ENCODE measurements at regions not wholly inside any gene's neighbourhood (a gene's known extent, or its start where the extent isn't known, plus 50 kb on each side); places are given as distances from the start of the nearest gene placed in this dataset.

DNA sequence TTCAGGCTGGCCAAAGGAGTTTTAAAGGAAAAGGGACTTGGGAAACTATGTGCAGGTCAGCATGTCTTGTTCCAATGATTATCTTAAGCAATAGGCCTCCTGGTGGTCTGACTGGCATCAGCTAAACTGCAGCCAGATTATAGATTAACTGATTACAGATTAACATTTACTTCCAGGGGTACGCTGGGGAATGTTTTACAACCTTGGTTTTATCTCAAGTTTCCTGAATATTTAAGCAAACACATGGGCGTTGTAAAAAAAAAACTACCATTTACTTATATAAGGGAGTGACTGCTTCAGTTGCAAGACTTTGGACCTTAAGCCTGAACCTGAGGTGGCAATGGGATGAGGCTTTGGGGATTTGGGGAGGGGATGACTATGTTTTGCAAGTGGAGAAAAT, 600.6 kb upstream of the B3GALT2 start:
- no peak for DNase-seq (ENCODE audit: low read depth in 1 of 2, low spot score in 1 of 2)

DNA sequence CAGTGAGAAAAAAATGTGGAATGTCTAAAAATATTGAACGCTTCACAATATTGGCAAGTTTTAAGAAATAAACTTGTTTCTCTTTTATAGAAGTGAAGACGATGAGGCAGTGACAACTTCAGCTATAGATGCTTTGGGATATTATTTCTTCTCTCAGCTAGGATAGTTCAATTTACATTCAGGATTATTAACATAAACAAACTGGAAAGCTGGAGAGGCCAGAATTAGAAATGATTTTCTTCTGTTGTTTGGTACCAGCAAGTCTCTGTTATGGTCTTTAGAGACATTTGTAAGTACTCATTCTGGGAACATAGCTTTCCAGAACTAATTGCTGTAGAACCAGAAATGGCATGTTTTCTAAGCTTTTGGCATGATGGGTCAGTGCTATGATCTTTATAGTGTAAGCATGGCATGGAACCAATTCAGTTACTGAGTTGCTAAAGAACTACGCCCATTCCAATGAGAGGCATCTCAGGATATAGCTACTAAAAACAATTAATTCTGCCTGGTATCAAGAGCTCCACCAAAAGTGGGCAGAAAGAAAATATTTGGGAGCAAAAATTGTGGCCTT, 599.5 kb upstream of the B3GALT2 start:
- DNase-seq (ENCODE audit: low read depth in 1 of 2, low spot score in 1 of 2) = no peak

- no peak for DNase-seq (ENCODE audit: low read depth in 1 of 2, low spot score in 1 of 2)
These were observed 588.3 kb upstream of the B3GALT2 start for GRCh38 chr1:193774536-193775323.

GRCh38 chr1:193771596-193771995, 585.2 kb upstream of the B3GALT2 start:
- DNase-seq (ENCODE audit: low read depth in 1 of 2, low spot score in 1 of 2) = no peak

- DNase-seq (ENCODE audit: low read depth in 1 of 2, low spot score in 1 of 2) = no peak
These were observed 583.2 kb upstream of the B3GALT2 start for GRCh38 chr1:193769651-193770050.

DNA sequence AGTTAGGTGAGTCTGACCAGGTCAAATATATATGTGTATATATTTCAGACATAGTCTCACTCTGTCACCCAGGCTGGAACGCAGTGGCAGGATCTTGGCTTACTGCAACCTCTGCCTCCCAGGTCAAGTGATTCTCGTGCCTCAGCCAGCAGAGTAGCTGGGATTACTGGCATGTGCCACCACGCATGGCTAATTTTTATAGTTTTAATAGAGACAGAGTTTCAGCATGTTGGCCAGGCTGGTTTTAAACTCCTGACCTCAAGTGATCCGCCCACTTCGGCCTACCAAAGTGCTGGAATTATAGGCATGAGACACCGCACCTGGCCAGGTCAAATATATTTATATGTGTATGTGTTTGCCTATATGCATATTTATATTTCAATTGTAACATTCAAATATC, 581.5 kb upstream of the B3GALT2 start:
- no peak for DNase-seq (ENCODE audit: low read depth in 1 of 2, low spot score in 1 of 2)

DNA sequence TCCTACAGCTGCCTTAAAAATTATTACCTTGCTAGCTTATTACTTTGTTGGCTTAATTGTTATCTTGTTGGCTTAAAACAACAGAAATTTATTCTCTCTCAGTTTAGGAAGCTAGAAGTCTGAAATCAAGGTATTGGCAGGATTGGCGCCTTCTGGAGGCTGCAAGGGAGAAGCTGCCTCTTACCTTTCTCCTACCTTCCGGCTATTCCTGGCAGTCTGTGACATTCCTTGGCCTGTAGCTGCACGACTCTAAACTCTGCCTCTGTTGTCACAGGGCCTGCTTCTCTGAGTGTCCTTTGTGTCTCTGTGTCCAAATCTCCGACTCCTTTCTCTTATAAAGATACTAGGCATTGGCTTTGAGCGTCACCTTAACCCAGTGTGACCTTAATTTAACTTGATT, 579.9 kb upstream of the B3GALT2 start:
- no peak for DNase-seq (ENCODE audit: low read depth in 1 of 2, low spot score in 1 of 2)

GRCh38 chr1:193763266-193763665, 576.9 kb upstream of the B3GALT2 start:
- DNase-seq (ENCODE audit: low read depth in 1 of 2, low spot score in 1 of 2) = no peak

DNA sequence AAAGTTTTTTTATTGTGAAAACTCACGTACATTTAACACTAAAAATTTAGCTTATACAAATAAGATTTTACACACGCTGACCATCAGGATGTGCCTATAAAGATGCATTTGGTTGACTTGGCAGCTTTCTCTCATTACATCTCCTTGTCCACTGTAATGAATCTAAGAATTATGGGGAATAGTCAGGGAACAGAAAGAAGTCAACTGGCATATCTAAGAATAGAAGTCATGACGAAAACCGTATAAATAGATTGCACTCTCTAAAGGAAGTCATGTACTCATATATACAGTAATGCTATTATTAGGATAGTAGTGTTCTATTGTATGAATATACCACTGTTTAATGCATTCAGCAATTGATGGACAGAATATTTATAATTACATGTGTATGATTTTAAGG, 575.8 kb upstream of the B3GALT2 start:
- no peak for DNase-seq (ENCODE audit: low read depth in 1 of 2, low spot score in 1 of 2)

GRCh38 chr1:193755441-193755840, 569.0 kb upstream of the B3GALT2 start:
- DNase-seq (ENCODE audit: low read depth in 1 of 2, low spot score in 1 of 2) = no peak

GRCh38 chr1:193754732-193755427, 568.5 kb upstream of the B3GALT2 start:
- DNase-seq (ENCODE audit: low read depth in 1 of 2, low spot score in 1 of 2) = no peak

GRCh38 chr1:193754151-193754550, 567.7 kb upstream of the B3GALT2 start:
- DNase-seq (ENCODE audit: low read depth in 1 of 2, low spot score in 1 of 2) = no peak

DNA sequence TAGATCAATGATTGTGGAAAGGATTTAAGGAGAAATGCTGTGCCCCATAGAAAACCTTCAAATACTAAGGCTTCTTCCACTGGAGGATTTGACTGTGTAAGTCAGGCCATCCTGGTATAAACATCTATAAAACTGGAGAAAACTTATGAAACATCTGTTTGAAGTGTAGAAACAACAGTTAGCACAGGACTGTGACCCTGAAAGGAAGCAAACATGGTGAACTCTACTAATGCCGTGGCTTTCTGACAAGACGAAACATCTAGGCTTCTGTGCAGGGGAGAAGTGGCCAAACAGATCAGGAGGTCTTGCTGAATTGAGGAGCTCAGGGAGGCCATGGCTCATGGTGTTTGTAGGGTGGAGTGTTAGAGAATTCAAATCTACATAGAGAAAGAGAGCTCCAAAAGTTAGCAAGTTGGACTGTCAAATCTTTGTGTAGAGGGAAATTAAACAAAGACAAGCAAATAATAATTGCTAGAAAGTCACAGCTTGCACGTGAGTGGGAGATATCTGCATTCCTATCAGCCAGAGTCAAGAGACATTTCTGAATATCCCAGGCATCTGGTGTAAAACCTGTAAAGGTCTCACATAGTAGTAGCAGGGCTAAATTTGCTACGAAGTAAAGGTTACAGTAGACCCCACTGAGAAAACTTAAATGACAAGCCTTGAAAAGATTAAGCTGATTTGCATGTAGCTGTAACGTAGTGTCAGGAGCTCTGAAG, 566.8 kb upstream of the B3GALT2 start:
- DNase-seq (ENCODE audit: low read depth in 1 of 2, low spot score in 1 of 2) = no peak

DNA sequence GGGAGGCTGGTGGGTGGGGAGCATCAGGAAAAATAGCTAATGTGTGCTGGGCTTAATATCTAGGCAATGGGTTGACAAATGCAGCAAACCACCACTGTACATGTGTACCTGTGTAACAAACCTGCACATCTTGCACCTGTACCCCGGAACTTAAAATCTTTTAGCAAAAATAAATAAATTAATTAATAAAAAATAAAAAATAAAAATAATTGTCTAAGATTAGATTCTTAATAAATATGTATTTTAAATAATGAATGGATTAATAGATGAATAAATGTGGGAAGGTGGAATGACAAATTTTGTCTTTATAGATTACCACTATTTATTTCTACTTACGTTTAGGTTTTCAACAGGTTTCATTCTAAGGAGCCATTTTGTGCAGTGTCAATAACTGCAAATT, 563.5 kb upstream of the B3GALT2 start:
- DNase-seq (ENCODE audit: low read depth in 1 of 2, low spot score in 1 of 2) = no peak

GRCh38 chr1:193747579-193747978, 561.2 kb upstream of the B3GALT2 start:
- DNase-seq (ENCODE audit: low read depth in 1 of 2, low spot score in 1 of 2) = no peak

DNA sequence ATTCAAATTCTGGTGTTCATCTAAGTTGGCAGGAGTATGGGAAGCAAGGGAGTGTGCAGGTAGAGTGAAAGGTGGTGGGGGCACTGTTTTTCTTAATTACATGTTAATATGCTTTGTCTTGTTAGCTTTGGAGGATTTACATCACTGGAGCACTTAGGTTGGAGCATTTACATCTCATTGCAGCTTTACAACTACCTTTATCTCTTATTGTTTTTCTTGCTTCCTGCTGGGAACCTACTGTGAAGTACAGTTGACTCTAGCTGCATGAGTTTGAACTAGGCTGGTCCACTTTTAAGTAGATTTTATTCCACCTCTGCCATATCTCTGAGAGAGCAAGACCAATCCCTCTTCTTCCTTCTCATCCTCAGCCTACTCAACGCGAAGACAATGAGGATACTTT, 554.8 kb upstream of the B3GALT2 start:
- no peak for DNase-seq (ENCODE audit: low read depth in 1 of 2, low spot score in 1 of 2)

GRCh38 chr1:193740762-193741161, 554.3 kb upstream of the B3GALT2 start:
- no peak for DNase-seq (ENCODE audit: low read depth in 1 of 2, low spot score in 1 of 2)

DNA sequence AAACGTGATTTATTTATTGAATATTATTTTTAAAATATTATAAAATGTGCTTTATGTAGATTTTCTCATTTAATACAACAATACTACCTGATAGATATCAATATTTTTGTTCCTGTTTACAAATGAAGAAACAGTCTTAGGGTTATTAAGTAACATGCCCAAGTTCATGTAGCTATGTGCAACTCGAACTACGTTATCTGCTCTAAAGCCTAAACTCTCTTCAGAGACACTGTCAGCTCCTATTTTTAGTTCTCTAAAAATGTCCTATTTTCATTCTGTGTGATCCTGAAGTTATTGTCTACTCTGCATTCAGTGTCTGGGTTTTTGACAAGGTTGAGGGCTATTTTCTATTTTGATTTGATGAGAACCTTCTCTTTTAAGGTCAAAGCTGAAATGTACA, 550.1 kb upstream of the B3GALT2 start:
- DNase-seq (ENCODE audit: low read depth in 1 of 2, low spot score in 1 of 2) = no peak

GRCh38 chr1:193733674-193734073, 547.3 kb upstream of the B3GALT2 start:
- DNase-seq (ENCODE audit: low read depth in 1 of 2, low spot score in 1 of 2) = no peak

DNA sequence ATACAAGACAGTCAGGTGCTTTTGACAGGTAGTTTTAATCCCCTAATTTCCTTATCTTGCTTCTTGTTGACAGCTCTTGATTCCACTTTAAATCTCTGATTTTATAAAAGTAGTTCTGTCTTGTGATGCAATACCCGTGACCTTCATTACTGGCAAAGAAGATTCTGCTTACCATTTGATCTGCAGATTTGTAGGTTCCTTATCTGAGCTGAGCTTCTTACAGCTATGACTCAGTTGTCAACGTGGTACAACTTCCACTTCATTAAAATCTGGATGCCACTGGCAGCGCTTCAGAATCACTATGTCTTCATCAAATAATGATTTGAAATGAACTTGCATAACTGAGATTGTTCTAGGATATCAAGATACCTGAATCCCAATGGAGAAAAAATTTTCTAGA, 543.6 kb upstream of the B3GALT2 start:
- no peak for DNase-seq (ENCODE audit: low read depth in 1 of 2, low spot score in 1 of 2)

- no peak for DNase-seq (ENCODE audit: low read depth in 1 of 2, low spot score in 1 of 2)
These were observed 543.0 kb upstream of the B3GALT2 start for GRCh38 chr1:193729429-193729828.

DNA sequence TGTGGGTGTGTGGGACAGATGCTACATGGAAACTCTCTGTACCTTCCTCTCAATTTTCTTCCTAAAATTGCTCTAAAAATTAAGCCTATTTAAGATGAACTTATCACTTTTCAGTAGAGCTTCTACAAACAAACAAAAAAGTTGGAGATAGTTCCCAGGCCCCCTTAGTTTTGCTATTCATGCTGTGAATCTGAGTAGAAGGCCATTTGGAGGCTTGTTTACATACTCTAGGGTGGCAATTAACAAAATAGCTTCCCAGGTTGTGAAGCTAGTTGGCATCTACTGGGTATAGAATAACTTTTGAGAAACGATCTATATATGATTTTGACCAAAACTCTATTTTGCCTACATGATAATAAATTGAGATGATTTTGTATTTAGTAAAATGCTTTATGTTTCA, 541.4 kb upstream of the B3GALT2 start:
- DNase-seq (ENCODE audit: low read depth in 1 of 2, low spot score in 1 of 2) = no peak
